HG02610 (cell line): ENCODE measurements at regions not wholly inside any gene's neighbourhood (a gene's known extent, or its start where the extent isn't known, plus 50 kb on each side); places are given as distances from the start of the nearest gene placed in this dataset.

ENCODE experiments used
- ATAC-seq: cut with Tn5 transposase; IDR thresholded peaks from one replicate; pipeline ENCODE4 v1.9.1; 2021; ENCODE audit warnings: mild to moderate bottlenecking, moderate library complexity; ENCODE audit not compliant: unreplicated experiment

GRCh38 chr20:7601431-7601830, 338.8 kb downstream of the HAO1 start:
- no peak for ATAC-seq

GRCh38 chr20:7606941-7607340, 333.3 kb downstream of the HAO1 start:
- no peak for ATAC-seq

GRCh38 chr20:7608250-7608649, 332.0 kb downstream of the HAO1 start:
- ATAC-seq = no peak

- ATAC-seq = no peak
Observed at GRCh38 chr20:7609251-7609650, 331.0 kb downstream of the HAO1 start.

GRCh38 chr20:7610681-7611080, 329.6 kb downstream of the HAO1 start:
- no peak for ATAC-seq

- ATAC-seq = no peak
Observed at GRCh38 chr20:7617797-7618196, 322.5 kb downstream of the HAO1 start.

GRCh38 chr20:7622399-7622961, 317.8 kb downstream of the HAO1 start:
- ATAC-seq = no peak

- no peak for ATAC-seq
Observed at GRCh38 chr20:7624886-7625285, 315.4 kb downstream of the HAO1 start.

GRCh38 chr20:7627734-7628663, 312.3 kb downstream of the HAO1 start:
- ATAC-seq = no peak

- no peak for ATAC-seq
Observed at GRCh38 chr20:7629880-7630279, 310.4 kb downstream of the HAO1 start.

GRCh38 chr20:7637184-7637583, 303.1 kb downstream of the HAO1 start:
- ATAC-seq = no peak

- no peak for ATAC-seq
Observed at GRCh38 chr20:7650086-7650879, 290.0 kb downstream of the HAO1 start.

GRCh38 chr20:7654231-7654630, 286.0 kb downstream of the HAO1 start:
- ATAC-seq = no peak

- no peak for ATAC-seq
Observed at GRCh38 chr20:7656687-7657467, 283.4 kb downstream of the HAO1 start.

GRCh38 chr20:7657569-7657968, 282.7 kb downstream of the HAO1 start:
- no peak for ATAC-seq

GRCh38 chr20:7660165-7660564, 280.1 kb downstream of the HAO1 start:
- no peak for ATAC-seq

GRCh38 chr20:7665376-7665775, 274.9 kb downstream of the HAO1 start:
- ATAC-seq = no peak

GRCh38 chr20:7667194-7667593, 273.1 kb downstream of the HAO1 start:
- no peak for ATAC-seq

GRCh38 chr20:7672571-7672970, 267.7 kb downstream of the HAO1 start:
- no peak for ATAC-seq

- no peak for ATAC-seq
Observed at GRCh38 chr20:7673841-7674240, 266.4 kb downstream of the HAO1 start.

- ATAC-seq = no peak
Observed at GRCh38 chr20:7682916-7683315, 257.3 kb downstream of the HAO1 start.
